ENCODE measurements at regions not wholly inside any gene's neighbourhood (a gene's known extent, or its start where the extent isn't known, plus 50 kb on each side); places are given as distances from the start of the nearest gene placed in this dataset.
"Not testable (repeated sequence)": the region's sequence is repeated elsewhere in the genome, so short reads cannot be mapped to it uniquely, and the experiment has no call there.

- no peak for DNase-seq
These were observed 132.6 kb downstream of the CUL2 start for GRCh38 chr10:34957531-34957930.

GRCh38 chr10:34956756-34957155 is 133.4 kb downstream of the CUL2 start:
- no peak for DNase-seq

GRCh38 chr10:34955391-34955790 is 134.8 kb downstream of the CUL2 start:
- no peak for DNase-seq

- no peak for DNase-seq
These were observed 136.0 kb downstream of the CUL2 start for GRCh38 chr10:34954142-34954541.

- DNase-seq, result peak; percentile 13
These were observed 136.3 kb upstream of the PARD3 start for GRCh38 chr10:34951263-34951887.

- DNase-seq, result not testable (repeated sequence)
These were observed 130.9 kb upstream of the PARD3 start for GRCh38 chr10:34945951-34946522.

- no peak for DNase-seq
These were observed 126.6 kb upstream of the PARD3 start for GRCh38 chr10:34941471-34942357.

GRCh38 chr10:34940436-34940835 is 125.3 kb upstream of the PARD3 start:
- no peak for DNase-seq

GRCh38 chr10:34938399-34938670 is 123.2 kb upstream of the PARD3 start:
- DNase-seq, result no peak

GRCh38 chr10:34937643-34938398 is 122.7 kb upstream of the PARD3 start:
- DNase-seq, result not testable (repeated sequence)

- DNase-seq, result no peak
These were observed 121.0 kb upstream of the PARD3 start for GRCh38 chr10:34936061-34936460.

- DNase-seq, result no peak
These were observed 118.6 kb upstream of the PARD3 start for GRCh38 chr10:34933676-34934075.

- DNase-seq, result no peak
These were observed 117.1 kb upstream of the PARD3 start for GRCh38 chr10:34932235-34932634.

GRCh38 chr10:34931216-34931615 is 116.1 kb upstream of the PARD3 start:
- DNase-seq, result no peak

- DNase-seq, result no peak
These were observed 107.0 kb upstream of the PARD3 start for GRCh38 chr10:34922138-34922537.

GRCh38 chr10:34920578-34920977 is 105.5 kb upstream of the PARD3 start:
- DNase-seq, result no peak

GRCh38 chr10:34918776-34919315 is 103.8 kb upstream of the PARD3 start:
- no peak for DNase-seq

- DNase-seq, result no peak
These were observed 103.1 kb upstream of the PARD3 start for GRCh38 chr10:34918060-34918775.

- DNase-seq, result no peak
These were observed 101.2 kb upstream of the PARD3 start for GRCh38 chr10:34916314-34916713.

GRCh38 chr10:34912771-34913170 is 97.7 kb upstream of the PARD3 start:
- no peak for DNase-seq

- DNase-seq, result no peak
These were observed 96.6 kb upstream of the PARD3 start for GRCh38 chr10:34911661-34912205.

GRCh38 chr10:34908481-34908880 is 93.4 kb upstream of the PARD3 start:
- no peak for DNase-seq

Data from activated naive CD4-positive, alpha-beta T cell treated with Interleukin-2 at 50 U/mL for 16 hours (primary cell).